Fibroblast of lung (primary cell): ENCODE measurements at regions not wholly inside any gene's neighbourhood (a gene's known extent, or its start where the extent isn't known, plus 50 kb on each side); places are given as distances from the start of the nearest gene placed in this dataset.

Experiments used
- CTCF ChIP-seq, 2 donors: IDR thresholded peaks in 1 of 2; conservative IDR thresholded peaks in 1 of 2; 1 replicate in 1 of 2; 2 replicates in 1 of 2; pipeline ENCODE4 v1.5.1; 2011 to 2012; ENCODE audit warnings: low read length in 2 of 2, control low read depth in 1 of 2, inconsistent platforms in 1 of 2, low read depth in 1 of 2, mild to moderate bottlenecking in 1 of 2
- EZH2 ChIP-seq: IDR thresholded peaks from 2 replicates; pipeline ENCODE4 v1.5.1; 2012; ENCODE audit warnings: low read length, control low read depth, mild to moderate bottlenecking; ENCODE audit errors: missing control alignments

GRCh38 chr7:91789558-91789957, 90.9 kb downstream of the MTERF1 start:
- TF ChIP-seq CTCF (conservative IDR thresholded peaks at IDR 0.05 in 1 of 2, IDR thresholded peaks at IDR 0.05 in 1 of 2; ENCODE audit: low read depth in 1 of 2, low read length in 2 of 2) (no peak), EZH2 (no peak)
